Prostate gland (tissue), 2 donors: ENCODE measurements at regions not wholly inside any gene's neighbourhood (a gene's known extent, or its start where the extent isn't known, plus 50 kb on each side); places are given as distances from the start of the nearest gene placed in this dataset.

Experiments
- DNase-seq: peaks from one replicate; pipeline ENCODE4 v3.0.0-alpha.2; 2019; ENCODE audit warnings: low spot score
- H3K27ac ChIP-seq, 2 donors: fragments of 200-600 bp; sonication (generic); 2 replicates each; pipeline ENCODE4 v1.5.1; 2017 to 2019
- H3K27me3 ChIP-seq: fragments of 200-600 bp; sonication (generic); replicated peaks from 2 replicates; pipeline ENCODE4 v1.5.1; 2019; ENCODE audit not compliant: insufficient read depth
- H3K36me3 ChIP-seq, 2 donors: fragments of 200-600 bp; sonication (generic); 1 replicate in 1 of 2; 2 replicates in 1 of 2; pipeline versions ENCODE4 v1.5.1 to v1.8.1; 2017 to 2019
- H3K4me1 ChIP-seq: fragments of 200-600 bp; sonication (generic); replicated peaks from 2 replicates; pipeline ENCODE4 v1.5.1; 2019
- H3K4me3 ChIP-seq, 2 donors: fragments of 200-600 bp; sonication (generic); 2 replicates each; pipeline ENCODE4 v1.5.1; 2017 to 2019
- H3K9me3 ChIP-seq: fragments of 200-600 bp; sonication (generic); 2 replicates; pipeline ENCODE4 v1.5.1; 2017
- POLR2A ChIP-seq: fragments of 450-650 bp; IDR thresholded peaks from one replicate; pipeline ENCODE4 v1.6.1; 2016; ENCODE audit warnings: antibody characterized with exemption, mild to moderate bottlenecking
- POLR2AphosphoS5 ChIP-seq: sonication (generic); formaldehyde crosslinking; IDR thresholded peaks from one replicate; pipeline ENCODE4 v1.6.1; 2017; ENCODE audit warnings: antibody characterized with exemption
- WGBS: methylation state at CpG from one replicate; pipeline ENCODE4 v1.1.5; 2018; 5-methylcytosine and 5-hydroxymethylcytosine counted together
- intact Hi-C: fragments of 100-400 bp; cut with DNase I; formaldehyde crosslinking; loops from one replicate; pipeline ENCODE4 v1.14.2; 2022
- TF ChIP-seq, protein P1 (sequence below), 4 experiments: fragments of 200-600 bp in 2 of 4; fragments of 450-650 bp in 2 of 4; sonication (generic) in 2 of 4; IDR thresholded peaks; 1 replicate in 3 of 4; 2 replicates in 1 of 4; pipeline ENCODE4 v1.5.1; 2016 to 2019; ENCODE audit warnings: antibody characterized with exemption in 4 of 4, mild to moderate bottlenecking in 2 of 4, moderate library complexity in 2 of 4

- H3K4me3 ChIP-seq: no peak overlapping the region
- no peaks in the 10 kb centered on the region for H3K9me3 ChIP-seq
- H3K27ac ChIP-seq: no peak overlapping the region
- intact Hi-C loops: no loop called here
- peaks cover 5% of the 10 kb centered on the region for H3K27me3 ChIP-seq
- no peak for TF ChIP-seq POLR2A
- H3K4me1 ChIP-seq: no peaks in the 10 kb centered on the region
- 88% methylated on average over 5 of the region's 5 CpGs for WGBS
- H3K36me3 ChIP-seq: no peaks in the 10 kb centered on the region
- no peak for DNase-seq
Measured at GRCh38 chr22:49291781-49292180, 535.9 kb downstream of the BRD1 start.

DNA sequence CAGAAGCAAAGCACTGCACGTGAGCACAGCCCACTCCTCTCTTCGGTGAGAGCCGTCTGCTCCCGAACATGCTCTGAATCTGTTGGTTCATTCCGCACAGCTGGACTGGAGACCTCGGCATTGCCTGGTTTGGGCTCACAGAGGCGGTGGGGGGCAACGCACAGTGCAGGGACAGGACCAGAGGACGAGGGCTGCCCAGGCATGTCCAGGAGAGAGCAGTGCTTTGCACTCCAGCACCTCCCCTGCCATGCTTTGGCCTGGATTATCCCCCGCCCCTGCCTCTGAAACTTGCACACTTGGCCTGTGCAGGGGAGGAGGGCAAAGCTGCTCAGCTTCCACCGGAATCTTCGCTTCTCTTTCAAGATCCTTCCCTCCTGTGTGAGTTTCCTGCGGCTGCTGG, 536.5 kb downstream of the BRD1 start:
- Histone ChIP-seq H3K27me3 (peaks cover 5% of the 10 kb centered on the region), H3K36me3 (no peaks in the 10 kb centered on the region), H3K4me1 (no peaks in the 10 kb centered on the region), H3K4me3 (no peak overlapping the region), H3K9me3 (no peaks in the 10 kb centered on the region), H3K27ac (no peak overlapping the region)
- TF ChIP-seq, protein P1, sequence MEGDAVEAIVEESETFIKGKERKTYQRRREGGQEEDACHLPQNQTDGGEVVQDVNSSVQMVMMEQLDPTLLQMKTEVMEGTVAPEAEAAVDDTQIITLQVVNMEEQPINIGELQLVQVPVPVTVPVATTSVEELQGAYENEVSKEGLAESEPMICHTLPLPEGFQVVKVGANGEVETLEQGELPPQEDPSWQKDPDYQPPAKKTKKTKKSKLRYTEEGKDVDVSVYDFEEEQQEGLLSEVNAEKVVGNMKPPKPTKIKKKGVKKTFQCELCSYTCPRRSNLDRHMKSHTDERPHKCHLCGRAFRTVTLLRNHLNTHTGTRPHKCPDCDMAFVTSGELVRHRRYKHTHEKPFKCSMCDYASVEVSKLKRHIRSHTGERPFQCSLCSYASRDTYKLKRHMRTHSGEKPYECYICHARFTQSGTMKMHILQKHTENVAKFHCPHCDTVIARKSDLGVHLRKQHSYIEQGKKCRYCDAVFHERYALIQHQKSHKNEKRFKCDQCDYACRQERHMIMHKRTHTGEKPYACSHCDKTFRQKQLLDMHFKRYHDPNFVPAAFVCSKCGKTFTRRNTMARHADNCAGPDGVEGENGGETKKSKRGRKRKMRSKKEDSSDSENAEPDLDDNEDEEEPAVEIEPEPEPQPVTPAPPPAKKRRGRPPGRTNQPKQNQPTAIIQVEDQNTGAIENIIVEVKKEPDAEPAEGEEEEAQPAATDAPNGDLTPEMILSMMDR (IDR thresholded peaks at IDR 0.05): no peak
- TF ChIP-seq POLR2AphosphoS5: no peak
- no peak for TF ChIP-seq POLR2A
- WGBS: 46% methylated on average over 13 of the region's 13 CpGs
- no peak for DNase-seq
- intact Hi-C loops: no loop called here

DNA sequence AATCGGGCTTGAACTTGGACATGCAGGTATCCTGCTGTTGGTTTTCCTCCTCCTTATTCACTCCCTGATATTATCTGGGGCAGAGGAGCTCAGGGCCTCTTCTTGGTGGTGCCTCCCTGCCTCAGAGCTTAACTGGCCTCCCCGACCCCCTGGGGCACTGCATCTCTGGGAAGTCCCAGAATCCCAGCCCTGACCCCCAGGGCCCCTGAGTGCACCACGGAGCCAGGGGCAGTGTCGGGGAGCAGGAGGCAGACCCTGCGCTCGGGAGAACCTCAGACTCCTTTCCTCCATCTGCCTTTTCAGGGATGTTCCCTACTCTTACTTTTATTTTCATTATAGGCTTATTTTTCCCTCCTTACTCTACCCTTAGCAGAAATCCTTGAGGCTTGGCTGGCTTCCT, 537.0 kb downstream of the BRD1 start:
- Histone ChIP-seq H3K9me3 (no peaks in the 10 kb centered on the region), H3K4me1 (no peaks in the 10 kb centered on the region), H3K4me3 (no peak overlapping the region), H3K36me3 (no peaks in the 10 kb centered on the region), H3K27ac (no peak overlapping the region), H3K27me3 (peaks cover 5% of the 10 kb centered on the region)
- DNase-seq: no peak
- 49% methylated on average over 6 of the region's 6 CpGs for WGBS
- intact Hi-C loops: no loop called here
- no peak for TF ChIP-seq POLR2AphosphoS5
- TF ChIP-seq, protein P1 (IDR thresholded peaks at IDR 0.05): no peak
- no peak for TF ChIP-seq POLR2A

GRCh38 chr22:49289822-49290679, 537.6 kb downstream of the BRD1 start:
- Histone ChIP-seq H3K27me3 (peaks cover 5% of the 10 kb centered on the region), H3K9me3 (no peaks in the 10 kb centered on the region), H3K4me1 (no peaks in the 10 kb centered on the region), H3K36me3 (no peaks in the 10 kb centered on the region), H3K4me3 (no peak overlapping the region), H3K27ac (no peak overlapping the region)
- 57% methylated on average over 24 of the region's 24 CpGs for WGBS
- TF ChIP-seq, protein P1 (IDR thresholded peaks at IDR 0.05): no peak
- TF ChIP-seq POLR2AphosphoS5 (no peak), POLR2A (no peak)
- intact Hi-C loops: no loop called here
- no peak for DNase-seq

DNA sequence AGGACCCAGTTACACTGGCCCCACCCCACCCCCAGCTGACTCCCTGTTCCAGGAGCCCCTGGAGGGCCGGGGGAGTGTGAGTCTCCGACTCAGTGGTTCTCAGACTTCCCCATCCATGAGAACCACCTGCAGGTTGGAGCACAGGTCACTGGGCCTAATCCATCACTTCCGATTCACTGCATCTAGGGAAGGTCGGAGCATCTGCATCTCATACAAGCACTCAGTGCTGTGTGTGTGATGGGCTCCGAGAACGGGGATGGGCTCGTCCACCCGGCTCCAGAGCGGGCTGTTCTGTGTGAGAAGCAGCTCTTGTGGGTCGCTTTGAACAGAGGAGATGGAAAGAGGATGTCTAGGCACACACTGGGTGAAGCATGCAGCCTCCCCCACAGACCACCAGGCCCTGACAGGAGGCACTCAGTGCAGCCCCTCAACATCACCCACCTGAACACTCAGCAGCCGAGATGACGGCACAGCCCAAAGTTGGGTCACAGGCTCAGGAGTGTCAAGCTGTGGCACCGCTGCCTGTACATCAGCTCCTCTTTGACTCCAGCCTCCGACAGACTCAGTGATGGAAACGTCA, 541.4 kb downstream of the BRD1 start:
- 87% methylated on average over 15 of the region's 15 CpGs for WGBS
- intact Hi-C loops: no loop called here
- Histone ChIP-seq H3K9me3 (no peaks in the 10 kb centered on the region), H3K27ac (no peak overlapping the region), H3K36me3 (no peaks in the 10 kb centered on the region), H3K4me3 (no peak overlapping the region), H3K27me3 (peaks cover 9% of the 10 kb centered on the region), H3K4me1 (no peaks in the 10 kb centered on the region)
- TF ChIP-seq POLR2A: no peak
- TF ChIP-seq POLR2AphosphoS5: no peak
- TF ChIP-seq, protein P1 (IDR thresholded peaks at IDR 0.05): no peak
- DNase-seq: no peak
